Daoy (cell line): ENCODE measurements at regions not wholly inside any gene's neighbourhood (a gene's known extent, or its start where the extent isn't known, plus 50 kb on each side); places are given as distances from the start of the nearest gene placed in this dataset.

Experiments
- DNase-seq: peaks from one replicate; pipeline ENCODE4 v3.0.0-alpha.2; 2015; ENCODE audit warnings: low read depth

- no peak for DNase-seq
Observed at GRCh38 chr6:143595251-143596036, 82.3 kb upstream of the PHACTR2 start.

GRCh38 chr6:143594647-143595046 lies 83.1 kb upstream of the PHACTR2 start:
- DNase-seq, result peak; percentile 21

DNA sequence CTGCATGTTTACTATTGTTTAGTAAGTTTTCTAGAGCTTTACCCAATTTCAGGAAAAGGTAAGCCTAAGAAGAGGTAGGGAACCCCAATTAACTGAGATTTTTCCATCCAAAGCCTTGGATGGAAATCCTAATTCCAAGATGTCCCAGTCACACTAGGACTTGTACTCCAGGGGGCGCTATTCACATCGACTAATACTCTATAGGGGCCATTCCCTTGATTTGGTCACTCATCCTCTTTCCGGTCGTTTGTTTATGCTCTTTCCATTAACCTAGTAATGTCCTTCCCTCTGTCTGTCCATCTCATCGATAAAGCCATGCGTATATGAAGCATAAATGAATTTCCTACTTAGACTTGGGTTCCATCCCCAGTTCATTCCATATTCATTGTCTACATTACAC lies 80.8 kb upstream of the FUCA2 start:
- DNase-seq, result peak; percentile 47

GRCh38 chr6:143591441-143591840 lies 79.9 kb upstream of the FUCA2 start:
- DNase-seq, result no peak

DNA sequence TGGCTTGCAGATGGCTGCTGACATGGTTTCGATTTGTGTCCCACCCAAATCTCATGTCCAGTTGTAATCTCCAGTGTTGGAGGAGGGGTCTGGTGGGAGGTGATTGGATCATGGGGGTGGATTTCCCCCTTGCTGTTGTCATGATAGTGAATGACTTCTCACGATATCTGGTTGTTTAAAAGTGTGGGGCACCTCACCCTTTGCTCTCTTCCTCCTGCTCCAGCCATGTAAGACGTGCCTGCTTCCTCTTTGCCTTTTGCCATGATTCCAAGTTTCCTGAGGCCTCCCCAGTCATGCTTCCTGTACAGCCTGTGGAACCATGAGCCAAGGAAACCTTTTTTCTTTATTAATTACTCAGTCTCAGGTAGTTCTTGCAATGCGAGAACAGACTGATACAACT lies 77.6 kb upstream of the FUCA2 start:
- DNase-seq, result no peak

- DNase-seq, result no peak
Observed at GRCh38 chr6:143586557-143586956, 75.0 kb upstream of the FUCA2 start.

- no peak for DNase-seq
Observed at GRCh38 chr6:143585716-143586115, 74.2 kb upstream of the FUCA2 start.

DNA sequence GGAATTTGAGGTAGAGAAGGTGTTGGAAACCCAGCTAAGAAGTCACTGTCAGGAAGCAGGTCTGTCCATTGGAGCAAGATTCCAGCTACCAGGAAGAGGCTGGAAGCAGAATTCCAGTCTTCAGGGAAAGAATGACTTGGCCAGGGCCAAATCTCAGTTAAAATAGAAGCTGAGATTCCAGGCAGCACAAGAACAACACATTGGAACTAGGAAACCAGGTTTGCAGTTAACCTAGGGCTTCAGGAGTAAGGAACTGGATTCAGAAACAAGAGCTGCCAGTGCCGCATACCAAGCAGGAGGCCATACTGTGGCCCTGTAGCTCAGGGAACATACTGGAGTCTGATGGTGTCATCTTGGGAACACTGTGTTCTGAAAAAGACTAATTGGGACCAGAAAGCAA lies 73.7 kb upstream of the FUCA2 start:
- DNase-seq, result no peak

DNA sequence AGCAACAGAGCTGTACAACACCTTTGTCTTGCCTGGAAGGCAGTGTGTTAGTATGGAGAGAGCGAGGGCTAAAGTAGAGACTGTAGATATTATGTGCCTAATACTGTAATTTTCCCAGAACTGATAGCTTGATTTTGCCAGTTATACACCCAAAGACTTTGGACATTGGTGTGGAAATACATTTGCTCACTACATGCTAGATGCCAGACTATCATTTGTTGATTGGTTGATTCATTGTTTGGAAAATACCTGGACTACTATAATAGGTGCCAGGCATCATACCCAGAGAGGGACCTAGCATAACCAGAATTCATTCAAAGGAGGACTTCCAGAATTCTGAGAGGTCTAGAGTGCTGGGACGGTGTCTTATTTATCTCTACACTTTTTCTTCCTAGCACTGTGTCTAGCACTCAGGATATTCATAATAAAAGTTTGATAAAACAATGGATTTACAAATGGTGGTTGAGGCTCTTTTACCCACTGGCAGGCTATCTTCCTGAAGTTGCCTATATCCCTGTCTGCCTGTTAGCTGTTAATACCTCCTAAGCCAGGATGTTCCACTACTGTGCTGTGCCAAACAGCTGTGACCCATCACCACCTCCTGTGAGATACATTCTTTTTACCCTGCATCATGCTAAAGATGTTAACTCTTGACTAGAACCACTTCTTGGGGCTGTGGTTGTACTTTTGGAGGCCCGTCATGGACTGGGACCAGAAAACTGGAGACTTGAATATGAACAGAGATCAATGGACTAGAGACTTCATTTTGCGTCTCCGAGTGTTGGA lies 72.2 kb upstream of the FUCA2 start:
- no peak for DNase-seq

- no peak for DNase-seq
Observed at GRCh38 chr6:143581835-143582480, 70.4 kb upstream of the FUCA2 start.

DNA sequence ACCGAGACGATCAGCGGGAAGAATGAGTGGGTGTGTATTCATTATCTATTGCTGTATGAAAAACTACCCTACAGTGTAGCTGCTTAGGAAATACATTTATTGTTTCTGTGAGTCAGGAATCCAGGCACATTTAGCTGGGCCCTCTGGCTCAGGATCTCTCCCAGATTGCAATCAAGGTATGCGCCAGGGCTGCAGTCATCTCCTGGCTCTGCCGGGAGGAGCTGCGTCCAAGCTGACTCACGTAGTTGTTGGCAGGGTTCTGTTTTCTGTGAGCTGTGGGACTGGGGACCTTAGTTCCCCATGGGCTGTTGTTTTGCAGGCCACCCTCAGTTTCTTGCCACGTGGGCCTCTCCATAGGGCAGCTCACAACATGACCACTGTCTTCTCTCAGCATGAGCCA lies 68.2 kb upstream of the FUCA2 start:
- peak; percentile 56 for DNase-seq

DNA sequence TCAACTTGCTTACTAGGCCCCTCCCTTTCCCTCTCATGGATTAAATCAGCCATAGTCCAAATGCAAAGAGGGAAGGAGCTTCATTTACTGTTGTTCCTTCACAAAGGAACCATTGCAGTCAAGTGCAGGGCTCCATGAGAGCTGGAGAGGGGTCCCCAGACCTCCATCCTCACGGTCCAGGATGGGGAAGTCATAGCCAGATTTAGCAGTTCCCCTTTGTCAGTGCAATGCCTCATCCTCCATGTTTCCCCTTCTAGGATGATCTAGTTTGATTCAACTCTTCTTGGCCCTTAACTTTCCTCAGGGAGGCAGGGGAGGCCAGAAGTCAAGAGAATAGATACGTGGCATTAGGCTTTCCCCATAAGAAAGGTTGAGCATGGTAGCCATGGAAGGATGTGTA lies 66.5 kb upstream of the FUCA2 start:
- DNase-seq, result no peak

DNA sequence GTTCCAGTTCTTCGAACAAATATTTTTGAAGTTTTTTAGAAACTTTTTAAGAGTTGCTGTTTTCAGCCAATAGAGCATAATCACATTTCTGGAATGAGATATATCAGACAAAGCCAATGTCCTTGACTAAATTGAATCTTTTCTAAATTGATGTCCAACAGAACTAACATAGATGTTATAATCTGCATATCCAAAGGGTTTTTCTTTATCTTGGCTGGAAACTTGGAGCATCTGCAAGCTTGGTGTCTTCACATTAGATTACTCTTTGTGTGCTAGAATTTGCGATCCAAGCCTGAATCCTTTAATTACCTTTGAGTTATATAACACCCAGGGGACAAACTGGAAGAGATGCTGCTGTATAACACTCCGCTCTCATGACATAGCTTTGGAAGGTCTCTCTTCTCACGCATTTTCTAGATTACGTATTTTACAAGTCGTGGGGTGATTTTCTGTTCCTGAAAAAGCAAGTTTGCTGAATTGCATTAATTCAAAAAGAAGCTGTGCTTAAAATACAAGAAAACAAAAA lies 64.4 kb upstream of the FUCA2 start:
- DNase-seq, result no peak

GRCh38 chr6:143575440-143575839 lies 63.9 kb upstream of the FUCA2 start:
- peak; percentile 69 for DNase-seq

GRCh38 chr6:143570147-143570853 lies 58.8 kb upstream of the FUCA2 start:
- DNase-seq, result no peak

DNA sequence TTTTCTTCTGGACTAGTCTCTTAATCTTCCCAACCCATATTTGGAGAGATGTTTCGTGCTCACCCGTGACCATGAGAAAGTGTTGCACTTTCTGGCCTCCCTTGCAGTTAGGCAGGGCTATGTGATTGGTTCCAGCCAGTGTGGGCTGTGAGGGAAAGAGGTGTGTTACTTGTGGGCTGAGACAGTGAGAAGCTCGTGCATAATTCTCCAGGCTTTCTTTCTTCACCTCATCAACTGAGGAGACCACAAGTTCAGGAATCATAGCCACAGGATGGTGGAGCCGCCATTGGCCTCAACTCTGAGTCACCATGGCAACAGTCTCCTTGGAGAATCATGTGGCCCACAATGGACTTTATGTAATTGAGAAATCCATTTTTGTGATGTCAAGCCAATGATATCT lies 57.5 kb upstream of the FUCA2 start:
- peak; percentile 33 for DNase-seq

GRCh38 chr6:143564484-143565017 lies 53.0 kb upstream of the FUCA2 start:
- DNase-seq, result no peak

DNA sequence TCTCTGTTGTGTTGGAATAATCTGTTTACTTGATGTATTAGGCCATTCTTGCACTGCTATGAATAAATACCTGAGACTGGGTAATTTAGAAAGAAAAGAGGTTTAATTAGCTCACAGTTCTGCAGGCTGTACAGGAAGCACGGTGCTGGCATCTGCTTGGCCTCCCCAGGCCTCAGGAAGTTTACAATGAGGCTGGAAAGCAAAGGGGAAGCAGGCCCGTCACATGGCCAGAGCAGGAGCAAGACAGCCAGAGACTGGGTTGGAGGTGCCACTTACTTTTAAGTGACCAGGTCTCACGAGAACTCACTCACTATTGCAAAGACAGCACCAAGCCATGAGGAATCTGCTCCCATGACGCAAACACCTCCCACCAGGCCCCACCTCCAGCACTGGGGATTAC lies 50.6 kb upstream of the FUCA2 start:
- no peak for DNase-seq
